Spinal cord (tissue), 9 donors: ENCODE measurements at regions not wholly inside any gene's neighbourhood (a gene's known extent, or its start where the extent isn't known, plus 50 kb on each side); places are given as distances from the start of the nearest gene placed in this dataset.
"Not testable (repeated sequence)": the region's sequence is repeated elsewhere in the genome, so short reads cannot be mapped to it uniquely, and the experiment has no call there.

Source experiments
- DNase-seq, 6 donors: peaks; one replicate each; pipeline versions ENCODE4 v3.0.0 to v3.0.0-alpha.2; 2013 to 2015; ENCODE audit warnings: low spot score in 6 of 6, low read depth in 4 of 6
- H3K27ac ChIP-seq: one replicate; pipeline ENCODE4 v1.5.1; 2013; ENCODE audit warnings: low read depth, low read length, control low read depth
- H3K27me3 ChIP-seq: one replicate; pipeline ENCODE4 v1.6.1; 2013; ENCODE audit warnings: low read length; ENCODE audit not compliant: control insufficient read depth, insufficient read depth
- H3K36me3 ChIP-seq: one replicate; pipeline ENCODE4 v1.6.1; 2013; ENCODE audit warnings: low read length; ENCODE audit not compliant: control insufficient read depth, insufficient read depth
- H3K4me1 ChIP-seq: one replicate; pipeline ENCODE4 v1.6.1; 2013; ENCODE audit warnings: low read length; ENCODE audit not compliant: control insufficient read depth, insufficient read depth
- H3K4me3 ChIP-seq: one replicate; pipeline ENCODE4 v1.5.1; 2013; ENCODE audit warnings: low read depth, low read length, control low read depth
- H3K9me3 ChIP-seq: one replicate; pipeline ENCODE4 v1.6.1; 2013; ENCODE audit warnings: low read length; ENCODE audit not compliant: control insufficient read depth, insufficient read depth
- WGBS: methylation state at CpG from one replicate; pipeline ENCODE4 v1.1.5; 2013; ENCODE audit warnings: missing lambda C conversion rate; ENCODE audit not compliant: insufficient coverage; 5-methylcytosine and 5-hydroxymethylcytosine counted together
- donor health status: healthy.

DNA sequence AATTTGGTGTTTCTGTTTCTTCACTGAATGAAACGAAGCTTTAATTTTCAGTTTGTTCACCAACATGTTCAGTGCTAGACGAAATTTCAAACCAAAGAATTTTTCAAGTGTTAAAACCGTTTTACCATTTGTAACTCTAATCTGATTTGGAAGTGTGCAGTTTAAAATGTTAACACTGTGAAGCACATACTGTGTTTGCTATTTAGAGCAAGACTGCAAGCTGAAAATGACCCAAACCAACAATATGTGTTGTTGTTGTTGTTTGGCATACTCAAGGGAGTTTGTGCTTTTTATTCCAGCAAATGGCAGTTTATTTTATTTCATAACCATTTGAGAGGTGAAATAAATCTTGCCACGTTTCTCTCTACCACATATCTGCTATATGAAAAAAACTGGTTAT, 128.4 kb upstream of the CDH7 start:
- H3K27ac ChIP-seq = no peak overlapping the region
- no peaks in the 10 kb centered on the region for H3K27me3 ChIP-seq
- peaks cover 4% of the 10 kb centered on the region for H3K4me1 ChIP-seq
- H3K4me3 ChIP-seq = no peak overlapping the region
- DNase-seq = peak in 1 of 6 donors; percentile 56
- H3K36me3 ChIP-seq = no peaks in the 10 kb centered on the region
- no peaks in the 10 kb centered on the region for H3K9me3 ChIP-seq
- WGBS = no CpG with 5 or more reads among the region's 4 CpGs

DNA sequence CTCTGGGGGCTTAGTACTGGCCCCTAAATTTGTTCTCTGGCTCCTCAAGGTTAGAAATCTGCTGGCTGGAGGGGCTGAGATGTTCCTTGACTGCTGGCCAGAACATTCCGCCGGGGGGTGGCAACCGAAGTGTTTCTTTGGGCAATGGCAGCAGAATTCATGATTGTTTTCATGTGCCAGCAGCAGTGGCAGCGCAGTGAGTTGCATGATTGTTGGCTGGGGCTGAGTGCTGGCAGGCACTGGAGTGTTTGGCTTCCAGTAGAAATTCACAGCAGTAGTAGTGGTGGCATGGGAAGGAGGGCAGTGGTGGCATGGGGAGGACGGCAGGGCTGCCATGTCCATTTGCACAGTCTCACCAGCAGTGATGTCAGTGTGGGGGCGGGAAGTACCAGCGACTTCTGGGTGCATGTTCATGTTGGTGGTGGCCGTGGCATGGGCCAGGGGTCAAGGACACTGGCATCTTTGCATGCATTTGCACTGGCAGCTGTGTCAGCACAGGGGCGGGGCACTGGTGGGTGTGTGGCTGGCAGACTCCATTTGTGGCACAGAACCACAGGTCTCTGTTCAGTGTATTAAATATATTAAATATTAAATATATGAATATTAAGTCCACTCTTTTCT, 130.6 kb upstream of the CDH7 start:
- H3K27ac ChIP-seq = no peak overlapping the region
- no peaks in the 10 kb centered on the region for H3K36me3 ChIP-seq
- WGBS = 66% methylated on average over 8 of the region's 9 CpGs
- H3K4me3 ChIP-seq = no peak overlapping the region
- peaks cover 4% of the 10 kb centered on the region for H3K4me1 ChIP-seq
- H3K27me3 ChIP-seq = no peaks in the 10 kb centered on the region
- H3K9me3 ChIP-seq = no peaks in the 10 kb centered on the region
- DNase-seq = peak in 2 of 6 donors; percentile 30 to 76

DNA sequence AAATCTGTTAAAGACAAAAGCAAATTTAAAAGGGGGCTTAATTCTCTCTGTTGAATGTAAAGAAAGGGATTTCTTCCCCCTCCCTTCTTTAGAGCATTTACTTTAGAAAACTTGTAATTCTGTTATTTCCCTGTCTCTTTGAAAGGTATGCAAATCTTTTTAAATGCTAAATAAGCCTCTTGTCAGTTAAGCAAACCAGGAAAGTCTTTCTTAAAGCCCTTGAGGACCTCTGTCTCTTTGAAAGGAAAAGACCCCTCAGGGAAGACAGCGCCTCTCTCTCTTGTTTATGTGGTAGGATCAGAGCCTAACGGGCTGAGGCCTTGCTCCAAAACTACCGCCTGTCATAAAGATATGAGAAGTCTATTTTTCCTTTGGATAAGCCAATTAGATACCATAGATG, 139.9 kb upstream of the CDH7 start:
- no peak for DNase-seq
- no peaks in the 10 kb centered on the region for H3K4me1 ChIP-seq
- no peak overlapping the region for H3K27ac ChIP-seq
- H3K9me3 ChIP-seq = no peaks in the 10 kb centered on the region
- H3K36me3 ChIP-seq = no peaks in the 10 kb centered on the region
- H3K4me3 ChIP-seq = no peak overlapping the region
- no peaks in the 10 kb centered on the region for H3K27me3 ChIP-seq
- WGBS = 0% methylated on average over 1 of the region's 3 CpGs

DNA sequence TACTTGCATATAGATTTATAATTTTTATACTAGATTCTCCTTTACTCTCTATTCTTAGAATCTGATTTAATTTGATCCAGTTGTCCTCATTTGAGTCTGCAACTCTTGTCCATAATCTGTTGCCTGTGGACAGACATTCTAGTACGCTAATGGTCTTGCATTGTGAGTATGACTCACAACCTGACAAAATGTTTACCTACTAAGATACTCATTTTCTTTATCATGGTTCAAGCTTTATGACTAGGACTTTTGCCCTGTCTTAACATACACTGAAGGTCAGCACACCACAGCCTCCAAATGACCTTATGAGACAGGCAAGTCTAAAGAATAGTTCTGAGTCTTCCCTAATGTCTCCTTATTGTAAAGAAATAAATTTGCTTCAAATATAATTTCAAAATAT, 142.3 kb upstream of the CDH7 start:
- no peak overlapping the region for H3K27ac ChIP-seq
- H3K9me3 ChIP-seq = no peaks in the 10 kb centered on the region
- no peaks in the 10 kb centered on the region for H3K4me1 ChIP-seq
- DNase-seq = no peak
- 100% methylated on average over 1 of the region's 1 CpG for WGBS
- no peaks in the 10 kb centered on the region for H3K36me3 ChIP-seq
- no peaks in the 10 kb centered on the region for H3K27me3 ChIP-seq
- no peak overlapping the region for H3K4me3 ChIP-seq

DNA sequence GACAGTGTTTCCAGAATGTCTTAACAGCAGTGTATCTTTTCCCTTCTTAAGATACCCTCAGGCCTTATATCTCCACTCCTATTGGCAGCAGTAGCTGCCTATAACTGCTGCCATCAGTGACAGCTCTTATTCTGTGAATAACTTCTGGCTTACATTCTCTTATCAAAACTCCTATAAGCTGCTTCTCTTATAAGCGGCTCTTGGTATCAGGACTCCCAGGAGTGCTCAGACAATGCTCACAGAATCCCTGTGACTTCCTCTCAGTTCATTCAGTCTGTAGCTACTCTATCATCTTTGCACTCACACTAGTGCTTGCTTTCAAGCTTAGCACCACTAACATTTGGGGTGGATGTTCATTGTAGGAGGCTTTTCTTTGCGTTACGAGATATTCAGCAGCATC, 143.7 kb upstream of the CDH7 start:
- WGBS = 91% methylated on average over 1 of the region's 3 CpGs
- H3K4me1 ChIP-seq = no peaks in the 10 kb centered on the region
- H3K9me3 ChIP-seq = no peaks in the 10 kb centered on the region
- H3K27ac ChIP-seq = no peak overlapping the region
- no peaks in the 10 kb centered on the region for H3K36me3 ChIP-seq
- no peaks in the 10 kb centered on the region for H3K27me3 ChIP-seq
- H3K4me3 ChIP-seq = no peak overlapping the region
- no peak for DNase-seq

DNA sequence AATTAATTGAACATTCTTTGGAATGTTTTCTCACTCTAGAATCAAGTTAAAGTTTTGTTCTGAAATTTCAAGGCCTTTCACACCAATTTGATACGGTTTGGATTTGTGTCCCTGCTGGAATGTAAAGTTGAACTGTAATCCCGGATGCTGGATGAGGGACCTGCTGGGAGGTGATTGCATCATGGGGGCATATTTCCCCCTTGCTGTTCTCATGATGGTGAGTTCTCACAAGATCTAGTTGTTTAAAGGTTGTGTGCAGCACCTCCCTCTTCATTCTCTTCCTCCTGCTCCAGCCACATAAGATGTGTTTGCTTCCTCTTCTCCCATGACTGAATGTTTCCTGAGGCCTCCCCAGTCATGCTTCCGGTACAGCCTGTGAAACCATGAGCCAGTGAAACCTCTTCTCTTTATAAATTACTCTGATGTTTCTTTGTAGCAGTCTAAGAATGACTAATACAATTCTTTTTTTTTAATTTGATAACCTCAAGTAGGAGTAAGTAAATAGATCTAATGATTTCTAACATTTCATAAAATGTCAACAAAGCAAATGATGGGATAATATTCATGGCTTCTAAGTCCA, 144.2 kb upstream of the CDH7 start:
- no peak overlapping the region for H3K4me3 ChIP-seq
- H3K27ac ChIP-seq = no peak overlapping the region
- DNase-seq = no peak
- no peaks in the 10 kb centered on the region for H3K27me3 ChIP-seq
- no peaks in the 10 kb centered on the region for H3K36me3 ChIP-seq
- no peaks in the 10 kb centered on the region for H3K4me1 ChIP-seq
- no peaks in the 10 kb centered on the region for H3K9me3 ChIP-seq
- WGBS = 100% methylated on average over 1 of the region's 3 CpGs

DNA sequence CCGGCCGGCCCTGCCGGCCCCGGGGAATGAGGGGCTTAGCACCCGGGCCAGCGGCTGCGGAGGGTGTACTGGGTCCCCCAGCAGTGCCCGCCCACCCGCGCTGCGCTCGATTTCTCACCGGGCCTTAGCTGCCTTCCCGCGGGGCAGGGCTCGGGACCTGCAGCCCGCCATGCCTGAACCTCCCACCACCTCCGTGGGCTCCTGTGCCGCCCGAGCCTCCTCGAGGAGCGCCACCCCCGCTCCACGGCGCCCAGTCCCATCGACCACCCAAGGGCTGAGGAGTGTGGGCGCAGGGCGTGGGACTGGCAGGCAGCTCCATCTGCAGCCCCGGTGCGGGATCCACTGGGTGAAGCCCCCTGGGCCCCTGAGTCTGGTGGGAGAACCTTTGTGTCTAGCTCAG, 145.5 kb upstream of the CDH7 start:
- not testable (repeated sequence) for H3K9me3 ChIP-seq, H3K4me3 ChIP-seq, H3K27ac ChIP-seq, DNase-seq, H3K36me3 ChIP-seq, H3K4me1 ChIP-seq, H3K27me3 ChIP-seq
- WGBS = 98% methylated on average over 21 of the region's 30 CpGs

DNA sequence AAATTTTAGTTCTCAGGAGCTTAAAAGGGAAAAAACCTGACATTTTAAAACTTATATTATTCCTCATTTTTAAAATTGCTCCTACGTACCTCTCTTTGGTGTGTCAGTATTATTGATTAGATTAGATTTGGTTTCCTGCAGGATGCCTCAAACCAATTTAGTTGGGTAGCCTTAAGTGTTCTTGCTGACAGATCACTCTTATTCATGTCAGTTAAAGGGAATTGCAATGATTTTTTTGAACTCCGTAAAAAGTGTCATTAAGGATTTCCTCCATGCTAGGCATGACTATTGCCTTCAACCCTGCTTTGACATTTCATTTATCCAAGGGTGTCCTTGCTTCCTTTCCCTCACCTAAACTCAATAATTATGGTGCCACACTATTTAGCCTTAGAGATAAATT, 149.0 kb upstream of the CDH7 start:
- H3K36me3 ChIP-seq = no peaks in the 10 kb centered on the region
- no peaks in the 10 kb centered on the region for H3K27me3 ChIP-seq
- no peaks in the 10 kb centered on the region for H3K4me1 ChIP-seq
- WGBS = no CpG with 5 or more reads among the region's 2 CpGs
- no peak overlapping the region for H3K27ac ChIP-seq
- no peaks in the 10 kb centered on the region for H3K9me3 ChIP-seq
- DNase-seq = peak in 1 of 6 donors; percentile 21
- no peak overlapping the region for H3K4me3 ChIP-seq

DNA sequence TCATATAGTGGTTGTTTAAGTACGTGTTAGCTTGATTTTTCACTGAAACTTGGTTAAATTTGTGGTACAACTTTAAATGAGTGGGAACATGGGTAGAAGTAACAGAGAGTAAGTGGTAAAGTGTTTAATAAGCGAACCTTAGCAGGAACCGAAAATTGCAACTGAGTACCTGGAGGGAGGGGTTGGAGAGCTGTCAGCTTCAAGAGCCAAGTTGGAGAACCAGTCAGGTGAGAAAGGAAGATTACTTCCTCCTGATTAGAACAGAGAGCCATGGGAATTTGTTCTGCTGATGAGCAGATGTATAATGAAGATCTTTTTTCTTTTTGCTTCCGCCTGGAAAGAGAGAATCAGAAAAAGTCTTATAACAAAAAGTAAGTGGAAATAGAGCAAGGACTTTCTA, 158.4 kb upstream of the CDH7 start:
- Histone ChIP-seq H3K4me1 (no peaks in the 10 kb centered on the region), H3K36me3 (no peaks in the 10 kb centered on the region), H3K4me3 (no peak overlapping the region), H3K27me3 (no peaks in the 10 kb centered on the region), H3K27ac (no peak overlapping the region), H3K9me3 (no peaks in the 10 kb centered on the region)
- peak in 1 of 6 donors; percentile 71 for DNase-seq
- WGBS = 87% methylated on average over 3 of the region's 4 CpGs

DNA sequence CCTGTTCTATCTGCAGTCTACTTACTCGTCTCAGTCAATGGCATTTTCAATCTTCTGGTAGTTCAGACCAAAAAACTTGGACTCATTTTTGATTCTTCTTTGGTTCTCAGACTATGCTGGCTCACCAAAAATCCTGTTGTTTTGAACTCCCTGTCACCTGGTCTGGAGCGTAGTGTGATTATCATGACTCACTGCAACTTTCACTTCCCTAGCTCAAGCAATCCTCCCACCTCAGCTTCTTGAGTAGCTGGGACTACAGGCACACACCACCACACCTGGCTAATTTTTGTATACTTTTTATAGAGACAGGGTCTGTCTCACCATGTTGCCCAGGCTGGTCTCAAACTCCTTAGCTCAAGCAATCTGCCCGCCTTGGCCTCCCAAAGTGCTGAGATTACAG, 163.3 kb upstream of the CDH7 start:
- Histone ChIP-seq H3K9me3 (no peaks in the 10 kb centered on the region), H3K4me1 (no peaks in the 10 kb centered on the region), H3K36me3 (no peaks in the 10 kb centered on the region), H3K27ac (no peak overlapping the region), H3K27me3 (no peaks in the 10 kb centered on the region), H3K4me3 (no peak overlapping the region)
- WGBS = 88% methylated on average over 3 of the region's 3 CpGs
- no peak for DNase-seq
